HG03159 (cell line): ENCODE measurements at regions not wholly inside any gene's neighbourhood (a gene's known extent, or its start where the extent isn't known, plus 50 kb on each side); places are given as distances from the start of the nearest gene placed in this dataset.
"Not testable (repeated sequence)": the region's sequence is repeated elsewhere in the genome, so short reads cannot be mapped to it uniquely, and the experiment has no call there.

Experiments used
- ATAC-seq: cut with Tn5 transposase; IDR thresholded peaks from one replicate; pipeline ENCODE4 v1.9.1; 2021; ENCODE audit warnings: mild to moderate bottlenecking, moderate library complexity; ENCODE audit not compliant: unreplicated experiment

GRCh38 chr5:91244380-91245073 lies 138.6 kb downstream of the ARRDC3 start:
- ATAC-seq = no peak

- ATAC-seq = no peak
Measured at GRCh38 chr5:91243852-91244251, 139.3 kb downstream of the ARRDC3 start.

- no peak for ATAC-seq
Measured at GRCh38 chr5:91243286-91243685, 139.8 kb downstream of the ARRDC3 start.

- not testable (repeated sequence) for ATAC-seq
Measured at GRCh38 chr5:91241460-91241859, 141.7 kb downstream of the ARRDC3 start.

GRCh38 chr5:91240175-91240574 lies 142.9 kb downstream of the ARRDC3 start:
- no peak for ATAC-seq

GRCh38 chr5:91235271-91235694 lies 147.8 kb downstream of the ARRDC3 start:
- no peak for ATAC-seq

- ATAC-seq = no peak
Measured at GRCh38 chr5:91232523-91232922, 150.6 kb downstream of the ARRDC3 start.

GRCh38 chr5:91229031-91229727 lies 153.9 kb downstream of the ARRDC3 start:
- no peak for ATAC-seq

- ATAC-seq = no peak
Measured at GRCh38 chr5:91228188-91228587, 154.9 kb downstream of the ARRDC3 start.

- ATAC-seq = peak; percentile 56
Measured at GRCh38 chr5:91225848-91226686, 157.1 kb downstream of the ARRDC3 start.

GRCh38 chr5:91224969-91225368 lies 158.1 kb downstream of the ARRDC3 start:
- ATAC-seq = no peak

GRCh38 chr5:91224456-91224855 lies 158.7 kb downstream of the ARRDC3 start:
- ATAC-seq = no peak

GRCh38 chr5:91223886-91224285 lies 159.2 kb downstream of the ARRDC3 start:
- no peak for ATAC-seq

GRCh38 chr5:91222482-91222881 lies 160.6 kb downstream of the ARRDC3 start:
- no peak for ATAC-seq

- ATAC-seq = no peak
Measured at GRCh38 chr5:91221917-91222316, 161.2 kb downstream of the ARRDC3 start.

- no peak for ATAC-seq
Measured at GRCh38 chr5:91219803-91220371, 163.2 kb downstream of the ARRDC3 start.

GRCh38 chr5:91219091-91219802 lies 163.9 kb downstream of the ARRDC3 start:
- no peak for ATAC-seq

GRCh38 chr5:91217859-91218258 lies 165.3 kb downstream of the ARRDC3 start:
- no peak for ATAC-seq

- no peak for ATAC-seq
Measured at GRCh38 chr5:91214571-91214970, 168.5 kb downstream of the ARRDC3 start.
